Endodermal cell (in vitro differentiated cells): ENCODE measurements at regions not wholly inside any gene's neighbourhood (a gene's known extent, or its start where the extent isn't known, plus 50 kb on each side); places are given as distances from the start of the nearest gene placed in this dataset.

Experiments
- DNase-seq: peaks from one replicate; pipeline ENCODE4 v3.0.0-alpha.2; 2017
- H3K27ac ChIP-seq: 2 replicates; pipeline ENCODE4 v1.5.1; 2013; ENCODE audit warnings: mild to moderate bottlenecking, low read depth, low read length, moderate library complexity
- H3K27me3 ChIP-seq: 2 replicates; pipeline ENCODE4 v1.6.1; 2013; ENCODE audit warnings: mild to moderate bottlenecking, low read length, moderate library complexity; ENCODE audit not compliant: insufficient read depth, control insufficient read depth, poor library complexity, severe bottlenecking
- H3K36me3 ChIP-seq: 2 replicates; pipeline ENCODE4 v1.7.0; 2013; ENCODE audit warnings: mild to moderate bottlenecking, low read length, moderate library complexity; ENCODE audit not compliant: control insufficient read depth, insufficient read depth
- H3K4me1 ChIP-seq: one replicate; pipeline ENCODE4 v1.7.0; 2013; ENCODE audit warnings: low read length; ENCODE audit not compliant: control insufficient read depth, insufficient read depth
- H3K4me3 ChIP-seq: 2 replicates; pipeline ENCODE4 v1.5.1; 2013; ENCODE audit warnings: mild to moderate bottlenecking, low read length, moderate library complexity
- H3K9ac ChIP-seq: 2 replicates; pipeline ENCODE4 v1.6.1; 2013; ENCODE audit warnings: mild to moderate bottlenecking, low read length, moderate library complexity; ENCODE audit not compliant: poor library complexity, severe bottlenecking; ENCODE audit errors: extremely low read depth
- H3K9me3 ChIP-seq: 2 replicates; pipeline ENCODE4 v1.6.1; 2013; ENCODE audit warnings: mild to moderate bottlenecking, low read length, moderate library complexity; ENCODE audit not compliant: control insufficient read depth
- H3K27ac Mint-ChIP-seq: 2 replicates; pipeline ENCODE4 v1.8.0; 2020; ENCODE audit warnings: mixed read lengths
- H3K27me3 Mint-ChIP-seq: 2 replicates; pipeline ENCODE4 v1.8.0; 2021; ENCODE audit warnings: mild to moderate bottlenecking, mixed read lengths; ENCODE audit not compliant: insufficient read depth
- H3K36me3 Mint-ChIP-seq: 2 replicates; pipeline ENCODE4 v1.8.0; 2020; ENCODE audit warnings: low read depth, mixed read lengths
- H3K4me1 Mint-ChIP-seq: 2 replicates; pipeline ENCODE4 v1.8.0; 2020; ENCODE audit warnings: mixed read lengths
- H3K4me3 Mint-ChIP-seq: 2 replicates; pipeline ENCODE4 v1.8.0; 2020; ENCODE audit warnings: mild to moderate bottlenecking, moderate library complexity, mixed read lengths
- H3K9me3 Mint-ChIP-seq: 2 replicates; pipeline ENCODE4 v1.8.0; 2020; ENCODE audit warnings: mild to moderate bottlenecking, mixed read lengths
- CTCF ChIP-seq: fragments of 200-600 bp; sonication (generic); conservative IDR thresholded peaks from 2 replicates; pipeline ENCODE4 v1.5.0; 2021; ENCODE audit warnings: antibody characterized with exemption, mild to moderate bottlenecking
- WGBS, 2 experiments: methylation state at CpG; one replicate each; pipeline versions ENCODE4 v1.1.5 to v1.1.7; 2013; ENCODE audit warnings: missing lambda C conversion rate in 2 of 2, mixed read lengths in 1 of 2; ENCODE audit not compliant: insufficient coverage in 1 of 2, insufficient read length in 1 of 2; 5-methylcytosine and 5-hydroxymethylcytosine counted together

DNA sequence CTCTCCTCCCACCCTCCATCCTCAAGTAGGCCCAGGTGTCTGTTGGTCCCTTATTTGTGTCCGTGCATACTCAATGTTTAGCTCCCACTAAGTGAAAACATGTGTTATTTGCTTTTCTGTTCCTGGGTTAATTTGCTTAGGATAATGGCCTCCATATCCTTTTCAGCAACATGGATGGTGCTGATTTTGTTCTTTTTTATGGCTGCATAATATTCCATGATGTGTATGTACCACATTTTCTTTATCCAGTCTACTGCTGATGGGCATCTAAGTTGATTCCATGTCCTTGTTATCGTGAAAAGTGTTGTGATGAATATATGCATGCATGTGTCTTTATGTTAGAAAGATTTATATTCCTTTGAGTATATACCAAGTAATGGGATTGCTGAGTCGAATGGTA is 314.9 kb upstream of the IRAK1BP1 start:
- H3K4me3 Mint-ChIP-seq: no peak overlapping the region
- WGBS, 2 experiments: 87 to 100% methylated on average over 2 to 3 of the region's 3 CpGs

GRCh38 chr6:78554341-78554740 is 313.0 kb upstream of the IRAK1BP1 start:
- Histone ChIP-seq H3K27ac (no peak overlapping the region), H3K9me3 (peaks cover 31% of the 10 kb centered on the region), H3K36me3 (no peaks in the 10 kb centered on the region), H3K4me1 (no peaks in the 10 kb centered on the region), H3K9ac (no peak overlapping the region), H3K4me3 (no peak overlapping the region), H3K27me3 (no peaks in the 10 kb centered on the region)
- peaks cover 41% of the 10 kb centered on the region for H3K9me3 Mint-ChIP-seq
- no peak overlapping the region for H3K27ac Mint-ChIP-seq
- no peaks in the 10 kb centered on the region for H3K36me3 Mint-ChIP-seq
- DNase-seq: no peak
- TF ChIP-seq CTCF: no peak
- 75 to 88% methylated on average over 1 to 2 of the region's 2 CpGs for WGBS, 2 experiments
- H3K27me3 Mint-ChIP-seq: no peaks in the 10 kb centered on the region
- H3K4me3 Mint-ChIP-seq: no peak overlapping the region
- no peaks in the 10 kb centered on the region for H3K4me1 Mint-ChIP-seq

More for the DNA sequence above, 314.9 kb upstream of the IRAK1BP1 start:
- Mint-ChIP-seq H3K27me3 (no peaks in the 10 kb centered on the region), H3K27ac (no peak overlapping the region), H3K36me3 (no peaks in the 10 kb centered on the region), H3K9me3 (peaks cover 40% of the 10 kb centered on the region), H3K4me1 (no peaks in the 10 kb centered on the region)
- Histone ChIP-seq H3K27me3 (no peaks in the 10 kb centered on the region), H3K4me1 (no peaks in the 10 kb centered on the region), H3K9me3 (peaks cover 31% of the 10 kb centered on the region), H3K4me3 (no peak overlapping the region), H3K9ac (no peak overlapping the region), H3K36me3 (no peaks in the 10 kb centered on the region), H3K27ac (no peak overlapping the region)
- no peak for TF ChIP-seq CTCF
- DNase-seq: no peak

DNA sequence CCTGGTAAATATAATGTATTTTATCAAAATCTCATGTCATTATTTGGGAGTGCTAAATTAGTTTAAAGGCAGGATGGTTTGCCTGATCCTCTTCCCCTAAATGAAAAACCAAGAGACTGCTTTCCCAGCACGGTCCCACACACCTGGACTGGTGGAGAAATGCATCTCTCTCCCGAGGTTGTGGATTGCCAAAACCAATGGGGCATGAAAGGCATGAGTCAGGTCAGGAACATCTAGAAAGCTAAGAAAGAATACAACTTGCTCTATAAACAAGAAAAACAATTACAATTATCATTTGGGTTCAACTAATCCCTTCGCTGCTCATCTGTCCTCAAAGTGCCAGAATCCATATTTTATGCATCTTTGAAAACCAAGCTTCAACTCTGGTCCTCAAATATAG is 308.3 kb upstream of the IRAK1BP1 start:
- no peaks in the 10 kb centered on the region for H3K27me3 ChIP-seq
- H3K27ac ChIP-seq: no peak overlapping the region
- Mint-ChIP-seq H3K27ac (no peak overlapping the region), H3K4me1 (peaks cover under 1% of the 10 kb centered on the region), H3K9me3 (peaks cover 30% of the 10 kb centered on the region), H3K27me3 (no peaks in the 10 kb centered on the region), H3K4me3 (no peak overlapping the region), H3K36me3 (no peaks in the 10 kb centered on the region)
- no peaks in the 10 kb centered on the region for H3K36me3 ChIP-seq
- DNase-seq: no peak
- no peak overlapping the region for H3K9ac ChIP-seq
- peaks cover 17% of the 10 kb centered on the region for H3K9me3 ChIP-seq
- TF ChIP-seq CTCF: no peak
- H3K4me1 ChIP-seq: no peaks in the 10 kb centered on the region
- no peak overlapping the region for H3K4me3 ChIP-seq
- 93 to 100% methylated on average over 2 to 3 of the region's 3 CpGs for WGBS, 2 experiments
